H9 (cell line): ENCODE measurements at regions not wholly inside any gene's neighbourhood (a gene's known extent, or its start where the extent isn't known, plus 50 kb on each side); places are given as distances from the start of the nearest gene placed in this dataset.
A peak's percentile ranks its signal among the peaks of the same experiment; 100 is the strongest.

Experiments used
- DNase-seq: peaks from one replicate; pipeline ENCODE4 v3.0.0-alpha.2; 2017
- H2AFZ ChIP-seq: one replicate; pipeline ENCODE4 v1.6.1; 2013; ENCODE audit warnings: mild to moderate bottlenecking, low read length, control low read depth, moderate library complexity
- H2AK5ac ChIP-seq: 2 replicates; pipeline ENCODE4 v1.6.1; 2013; ENCODE audit warnings: low read length, control low read depth, mixed read lengths; ENCODE audit not compliant: insufficient read length
- H2BK120ac ChIP-seq: one replicate; pipeline ENCODE4 v1.6.1; 2013; ENCODE audit warnings: low read depth, mild to moderate bottlenecking, low read length, control low read depth, inconsistent platforms; ENCODE audit not compliant: poor library complexity, severe bottlenecking
- H2BK12ac ChIP-seq: 2 replicates; pipeline ENCODE4 v1.6.1; 2013; ENCODE audit warnings: low read length, control low read depth, mixed read lengths, low read depth; ENCODE audit not compliant: insufficient read length
- H2BK15ac ChIP-seq: 2 replicates; pipeline ENCODE4 v1.6.1; 2013; ENCODE audit warnings: low read depth, low read length, control low read depth
- H2BK20ac ChIP-seq: one replicate; pipeline ENCODE4 v1.6.1; 2013; ENCODE audit warnings: low read depth, mild to moderate bottlenecking, low read length, control low read depth, inconsistent platforms; ENCODE audit not compliant: poor library complexity, severe bottlenecking
- H2BK5ac ChIP-seq: 2 replicates; pipeline ENCODE4 v1.6.1; 2013; ENCODE audit warnings: low read length, control low read depth, mixed read lengths; ENCODE audit not compliant: insufficient read length
- H3K14ac ChIP-seq: 2 replicates; pipeline ENCODE4 v1.6.1; 2013; ENCODE audit warnings: low read length, control low read depth; ENCODE audit not compliant: insufficient read depth
- H3K18ac ChIP-seq: 2 replicates; pipeline ENCODE4 v1.6.1; 2013; ENCODE audit warnings: low read depth, mild to moderate bottlenecking, mixed read lengths, low read length, control low read depth; ENCODE audit not compliant: insufficient read length
- H3K23ac ChIP-seq: 2 replicates; pipeline ENCODE4 v1.6.1; 2013; ENCODE audit warnings: low read length, control low read depth, mixed read lengths, low read depth; ENCODE audit not compliant: insufficient read length
- H3K23me2 ChIP-seq: 2 replicates; pipeline ENCODE4 v1.6.1; 2013; ENCODE audit warnings: low read depth, mild to moderate bottlenecking, mixed read lengths, low read length, control low read depth; ENCODE audit not compliant: insufficient read length, poor library complexity, severe bottlenecking
- H3K27ac ChIP-seq: 2 replicates; pipeline ENCODE4 v1.5.1; 2013; ENCODE audit warnings: low read length, control low read depth, mixed read lengths, low read depth; ENCODE audit not compliant: insufficient read length
- H3K27me3 ChIP-seq: 2 replicates; pipeline ENCODE4 v1.6.1; 2013; ENCODE audit warnings: low read length, control low read depth, inconsistent platforms; ENCODE audit not compliant: insufficient read depth
- H3K4ac ChIP-seq: 2 replicates; pipeline ENCODE4 v1.6.1; 2013; ENCODE audit warnings: low read depth, mild to moderate bottlenecking, control low read depth, inconsistent platforms, low read length, moderate library complexity
- H3K4me1 ChIP-seq: 2 replicates; pipeline ENCODE4 v1.6.1; 2013; ENCODE audit warnings: low read length, control low read depth, inconsistent platforms; ENCODE audit not compliant: insufficient read depth
- H3K4me2 ChIP-seq: 2 replicates; pipeline ENCODE4 v1.6.1; 2013; ENCODE audit warnings: low read length, control low read depth, mixed read lengths; ENCODE audit not compliant: insufficient read length, insufficient read depth
- H3K56ac ChIP-seq: 2 replicates; pipeline ENCODE4 v1.6.1; 2013; ENCODE audit warnings: low read depth, mild to moderate bottlenecking, mixed read lengths, low read length, control low read depth; ENCODE audit not compliant: insufficient read length
- H3K79me1 ChIP-seq: 2 replicates; pipeline ENCODE4 v1.6.1; 2013; ENCODE audit warnings: low read depth, mild to moderate bottlenecking, moderate library complexity, low read length, control low read depth, inconsistent platforms; ENCODE audit not compliant: insufficient read depth, poor library complexity, severe bottlenecking
- H3K79me2 ChIP-seq: 2 replicates; pipeline ENCODE4 v1.6.1; 2013; ENCODE audit warnings: low read length, control low read depth, inconsistent platforms; ENCODE audit not compliant: insufficient read depth
- H3K9ac ChIP-seq: 2 replicates; pipeline ENCODE4 v1.6.1; 2013; ENCODE audit warnings: low read length, control low read depth, mixed read lengths; ENCODE audit not compliant: insufficient read length; ENCODE audit errors: extremely low read depth
- H3K9me3 ChIP-seq: one replicate; pipeline ENCODE4 v1.6.1; 2013; ENCODE audit warnings: low read depth, low read length, inconsistent platforms; ENCODE audit not compliant: control insufficient read depth
- H3T11ph ChIP-seq: one replicate; pipeline ENCODE4 v1.6.1; 2013; ENCODE audit warnings: mild to moderate bottlenecking, low read length, control low read depth, inconsistent platforms
- H4K20me1 ChIP-seq: one replicate; pipeline ENCODE4 v1.6.1; 2013; ENCODE audit not compliant: control insufficient read depth, insufficient read length, insufficient read depth
- H4K5ac ChIP-seq: 2 replicates; pipeline ENCODE4 v1.6.1; 2013; ENCODE audit warnings: low read depth, mild to moderate bottlenecking, mixed read lengths, low read length, control low read depth; ENCODE audit not compliant: insufficient read length
- H4K8ac ChIP-seq: replicated peaks from 2 replicates; pipeline ENCODE4 v1.6.1; 2013; ENCODE audit warnings: low read length, control low read depth, mixed read lengths, low read depth; ENCODE audit not compliant: insufficient read length
- H4K91ac ChIP-seq: 2 replicates; pipeline ENCODE4 v1.6.1; 2013; ENCODE audit warnings: low read depth, mild to moderate bottlenecking, moderate library complexity, mixed read lengths, low read length, control low read depth; ENCODE audit not compliant: insufficient read length
- H3K27ac Mint-ChIP-seq, 3 experiments: 2 replicates in 2 of 3; 3 replicates in 1 of 3; pipeline ENCODE4 v1.8.0; 2020 to 2021; ENCODE audit warnings: mixed read lengths in 3 of 3, mild to moderate bottlenecking in 1 of 3, moderate library complexity in 1 of 3
- H3K27me3 Mint-ChIP-seq: 2 replicates; pipeline ENCODE4 v1.8.0; 2021; ENCODE audit warnings: low read depth, mild to moderate bottlenecking, moderate library complexity, mixed read lengths
- H3K36me3 Mint-ChIP-seq, 3 experiments: 2 replicates in 2 of 3; 3 replicates in 1 of 3; pipeline ENCODE4 v1.8.0; 2020 to 2021; ENCODE audit warnings: low read depth in 3 of 3, mixed read lengths in 3 of 3; ENCODE audit not compliant: insufficient read depth in 1 of 3
- H3K4me1 Mint-ChIP-seq, 2 experiments: 2 replicates each; pipeline ENCODE4 v1.8.0; 2020; ENCODE audit warnings: mixed read lengths in 2 of 2
- H3K4me3 Mint-ChIP-seq, 2 experiments: 2 replicates in 1 of 2; 3 replicates in 1 of 2; pipeline ENCODE4 v1.8.0; 2020 to 2021; ENCODE audit warnings: mild to moderate bottlenecking in 2 of 2, mixed read lengths in 2 of 2, moderate library complexity in 1 of 2
- H3K9me3 Mint-ChIP-seq, 2 experiments: 2 replicates in 1 of 2; 3 replicates in 1 of 2; pipeline ENCODE4 v1.8.0; 2020; ENCODE audit warnings: mild to moderate bottlenecking in 2 of 2, mixed read lengths in 2 of 2, moderate library complexity in 1 of 2
- WGBS: extraction: QIAGEN DNeasy Blood & Tissue Kit; methylation state at CpG from one replicate; pipeline ENCODE4 v1.1.7; 2013; ENCODE audit warnings: missing lambda C conversion rate, low lambda C conversion rate, mixed read lengths; ENCODE audit not compliant: insufficient read length; ENCODE audit errors: extremely low coverage; 5-methylcytosine and 5-hydroxymethylcytosine counted together
- TF ChIP-seq, protein P1 (sequence below): fragments of 200-600 bp; sonication (generic); conservative IDR thresholded peaks from 3 replicates; pipeline ENCODE4 v1.8.0; 2021; ENCODE audit warnings: antibody characterized with exemption, mild to moderate bottlenecking

DNA sequence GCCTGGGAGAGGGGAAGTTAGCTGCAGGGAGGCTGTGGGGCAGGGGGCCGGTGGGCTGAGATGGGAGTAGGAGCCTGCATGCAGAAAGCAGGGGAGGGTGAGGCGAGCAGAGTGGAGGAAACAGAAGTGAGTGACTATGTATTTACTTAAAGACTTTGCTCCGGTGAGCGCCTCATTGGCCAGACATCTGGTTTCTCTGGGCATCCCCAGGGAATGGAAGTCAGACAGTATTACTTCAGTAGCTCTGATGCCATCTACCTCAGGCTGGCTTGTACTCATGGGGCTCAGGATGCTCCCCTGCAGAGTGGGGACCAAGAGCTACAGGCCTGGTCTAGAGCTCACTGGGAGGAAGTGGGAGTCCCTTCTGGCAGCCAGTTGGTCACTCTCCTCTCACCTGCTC lies 78.2 kb upstream of the ARAP3 start:
- no peak overlapping the region for H3K4ac ChIP-seq
- H3K4me2 ChIP-seq = no peak overlapping the region
- Mint-ChIP-seq H3K27me3 (peaks cover 23% of the 10 kb centered on the region), H3K9me3 (no peaks in the 10 kb centered on the region), H3K4me1 (peaks cover 43 to 66% of the 10 kb centered on the region in 2 experiments), H3K36me3 (no peaks in the 10 kb centered on the region), H3K4me3 (peak overlapping the region in 1 of 2 experiments; percentile 52; a peak in 1 of 5 replicates), H3K27ac (peak overlapping the region in 1 of 3 experiments; percentile 90; a peak in 1 of 7 replicates)
- TF ChIP-seq, protein P1, sequence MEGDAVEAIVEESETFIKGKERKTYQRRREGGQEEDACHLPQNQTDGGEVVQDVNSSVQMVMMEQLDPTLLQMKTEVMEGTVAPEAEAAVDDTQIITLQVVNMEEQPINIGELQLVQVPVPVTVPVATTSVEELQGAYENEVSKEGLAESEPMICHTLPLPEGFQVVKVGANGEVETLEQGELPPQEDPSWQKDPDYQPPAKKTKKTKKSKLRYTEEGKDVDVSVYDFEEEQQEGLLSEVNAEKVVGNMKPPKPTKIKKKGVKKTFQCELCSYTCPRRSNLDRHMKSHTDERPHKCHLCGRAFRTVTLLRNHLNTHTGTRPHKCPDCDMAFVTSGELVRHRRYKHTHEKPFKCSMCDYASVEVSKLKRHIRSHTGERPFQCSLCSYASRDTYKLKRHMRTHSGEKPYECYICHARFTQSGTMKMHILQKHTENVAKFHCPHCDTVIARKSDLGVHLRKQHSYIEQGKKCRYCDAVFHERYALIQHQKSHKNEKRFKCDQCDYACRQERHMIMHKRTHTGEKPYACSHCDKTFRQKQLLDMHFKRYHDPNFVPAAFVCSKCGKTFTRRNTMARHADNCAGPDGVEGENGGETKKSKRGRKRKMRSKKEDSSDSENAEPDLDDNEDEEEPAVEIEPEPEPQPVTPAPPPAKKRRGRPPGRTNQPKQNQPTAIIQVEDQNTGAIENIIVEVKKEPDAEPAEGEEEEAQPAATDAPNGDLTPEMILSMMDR = no peak
- H4K8ac ChIP-seq = no peak overlapping the region
- no peaks in the 10 kb centered on the region for H3K27me3 ChIP-seq
- H4K91ac ChIP-seq = no peak overlapping the region
- no peak for DNase-seq
- no peak overlapping the region for H3K23ac ChIP-seq
- H2AFZ ChIP-seq = no peak overlapping the region
- H2BK15ac ChIP-seq = no peak overlapping the region
- no peak overlapping the region for H3K18ac ChIP-seq
- no peak overlapping the region for H2BK12ac ChIP-seq
- peaks cover 13% of the 10 kb centered on the region; the same call in 1 of the 2 replicates for H3K4me1 ChIP-seq
- H2AK5ac ChIP-seq = no peak overlapping the region
- no peak overlapping the region for H2BK120ac ChIP-seq
- no peak overlapping the region for H3K9ac ChIP-seq
- no peaks in the 10 kb centered on the region for H3K79me1 ChIP-seq
- H3K14ac ChIP-seq = 0 out of 2 replicates have a peak overlapping the region, but pooled peaks have one; percentile 16
- H4K5ac ChIP-seq = no peak overlapping the region
- H3K9me3 ChIP-seq = no peaks in the 10 kb centered on the region
- no peaks in the 10 kb centered on the region for H4K20me1 ChIP-seq
- no peaks in the 10 kb centered on the region for H3K79me2 ChIP-seq
- H3K27ac ChIP-seq = no peak overlapping the region
- no peaks in the 10 kb centered on the region for H3K23me2 ChIP-seq
- WGBS = no CpG with 5 or more reads among the region's 4 CpGs
- no peak overlapping the region for H3K56ac ChIP-seq
- no peak overlapping the region for H2BK20ac ChIP-seq
- H2BK5ac ChIP-seq = no peak overlapping the region
- no peak overlapping the region for H3T11ph ChIP-seq
